Liver (tissue), 8 donors: ENCODE measurements at regions not wholly inside any gene's neighbourhood (a gene's known extent, or its start where the extent isn't known, plus 50 kb on each side); places are given as distances from the start of the nearest gene placed in this dataset.

Experiments used
- DNase-seq: peaks from one replicate; pipeline ENCODE4 v3.0.0-alpha.2; 2017; ENCODE audit warnings: low spot score
- H3K27ac ChIP-seq, 2 donors: one replicate each; pipeline ENCODE4 v1.7.0; 2013; ENCODE audit warnings: inconsistent platforms in 2 of 2, low read length in 2 of 2, control low read depth in 1 of 2, low read depth in 1 of 2, mild to moderate bottlenecking in 1 of 2
- H3K27me3 ChIP-seq, 4 donors: one replicate each; pipeline versions ENCODE4 v1.6.1 to v1.7.0; 2013; ENCODE audit warnings: low read length in 3 of 4, inconsistent platforms in 1 of 4, mild to moderate bottlenecking in 1 of 4, moderate library complexity in 1 of 4; ENCODE audit not compliant: control insufficient read depth in 4 of 4, insufficient read depth in 4 of 4
- H3K36me3 ChIP-seq, 4 donors: one replicate each; pipeline versions ENCODE4 v1.6.1 to v1.7.0; 2013; ENCODE audit warnings: low read length in 3 of 4, mild to moderate bottlenecking in 3 of 4, low read depth in 1 of 4, moderate library complexity in 1 of 4; ENCODE audit not compliant: control insufficient read depth in 4 of 4, insufficient read depth in 3 of 4
- H3K4me1 ChIP-seq, 4 donors: one replicate each; pipeline versions ENCODE4 v1.6.1 to v1.7.0; 2013; ENCODE audit warnings: low read length in 3 of 4, mild to moderate bottlenecking in 3 of 4, moderate library complexity in 1 of 4; ENCODE audit not compliant: control insufficient read depth in 4 of 4, insufficient read depth in 4 of 4
- H3K4me3 ChIP-seq, 3 donors: one replicate each; pipeline versions ENCODE4 v1.6.1 to v1.7.0; 2013; ENCODE audit warnings: low read length in 3 of 3, control low read depth in 1 of 3, low read depth in 1 of 3, mild to moderate bottlenecking in 1 of 3
- H3K9ac ChIP-seq, 2 donors: one replicate each; pipeline ENCODE4 v1.7.0; 2013; ENCODE audit warnings: low read length in 2 of 2, mild to moderate bottlenecking in 2 of 2, moderate library complexity in 2 of 2, control low read depth in 1 of 2, low read depth in 1 of 2
- H3K9me3 ChIP-seq, 4 donors: one replicate each; pipeline versions ENCODE4 v1.6.1 to v1.7.0; 2013; ENCODE audit warnings: low read length in 3 of 4; ENCODE audit not compliant: control insufficient read depth in 4 of 4
- CTCF ChIP-seq: fragments of 150-350 bp; IDR thresholded peaks from 2 replicates; pipeline ENCODE4 v1.5.1; 2017; ENCODE audit warnings: improper control_type of control experiment, low read depth, low read length; ENCODE audit not compliant: missing input control
- FOXA1 ChIP-seq: IDR thresholded peaks from 2 replicates; pipeline ENCODE4 v1.6.1; 2016; ENCODE audit warnings: antibody characterized with exemption
- GABPA ChIP-seq, 2 donors: IDR thresholded peaks in 1 of 2; conservative IDR thresholded peaks in 1 of 2; 2 replicates each; pipeline ENCODE4 v1.6.1; 2016; ENCODE audit warnings: antibody characterized with exemption in 2 of 2, mild to moderate bottlenecking in 1 of 2, moderate library complexity in 1 of 2
- HNF4A ChIP-seq, 2 donors: conservative IDR thresholded peaks; 2 replicates each; pipeline ENCODE4 v1.6.1; 2016; ENCODE audit warnings: antibody characterized with exemption in 2 of 2, mild to moderate bottlenecking in 2 of 2
- JUND ChIP-seq, 2 donors: IDR thresholded peaks; 2 replicates each; pipeline ENCODE4 v1.6.1; 2016; ENCODE audit warnings: antibody characterized with exemption in 2 of 2
- MAX ChIP-seq: IDR thresholded peaks from 2 replicates; pipeline ENCODE4 v1.6.1; 2016; ENCODE audit warnings: antibody characterized with exemption
- NR2F2 ChIP-seq: IDR thresholded peaks from 2 replicates; pipeline ENCODE4 v1.6.1; 2016; ENCODE audit warnings: antibody characterized with exemption
- RAD21 ChIP-seq, 2 donors: IDR thresholded peaks; 2 replicates each; pipeline ENCODE4 v1.6.1; 2016; ENCODE audit warnings: antibody characterized with exemption in 2 of 2, mild to moderate bottlenecking in 2 of 2
- REST ChIP-seq: IDR thresholded peaks from 2 replicates; pipeline ENCODE4 v1.6.1; 2016; ENCODE audit warnings: antibody characterized with exemption, mild to moderate bottlenecking
- RXRA ChIP-seq, 2 donors: IDR thresholded peaks; 2 replicates each; pipeline ENCODE4 v1.6.1; 2017 to 2018; ENCODE audit warnings: antibody characterized with exemption in 2 of 2, mild to moderate bottlenecking in 1 of 2
- SP1 ChIP-seq: IDR thresholded peaks from 2 replicates; pipeline ENCODE4 v1.6.1; 2018; ENCODE audit warnings: antibody characterized with exemption, mild to moderate bottlenecking
- TAF1 ChIP-seq: conservative IDR thresholded peaks from 2 replicates; pipeline ENCODE4 v1.6.1; 2016; ENCODE audit warnings: antibody characterized with exemption, mild to moderate bottlenecking
- YY1 ChIP-seq: IDR thresholded peaks from 2 replicates; pipeline ENCODE4 v1.6.1; 2016; ENCODE audit warnings: antibody characterized with exemption, mild to moderate bottlenecking
- WGBS: extraction: QIAGEN DNeasy Blood & Tissue Kit; methylation state at CpG from one replicate; pipeline ENCODE4 v1.1.7; 2013; 5-methylcytosine and 5-hydroxymethylcytosine counted together
- donor health status: healthy.
- donor health status: healthy.
- donor health status: healthy.
- donor health status: healthy.
- donor health status: healthy.

GRCh38 chr6:43953794-43954310 is 173.4 kb downstream of the MRPL14 start:
- Histone ChIP-seq H3K4me1 (peaks cover 0 to 28% (median 18%) of the 10 kb centered on the region in 4 donors), H3K9ac (peak overlapping the region in 1 of 2 donors; percentile 13), H3K36me3 (no peaks in the 10 kb centered on the region), H3K9me3 (no peaks in the 10 kb centered on the region), H3K4me3 (no peak overlapping the region), H3K27ac (peak overlapping the region; percentile 49 to 60), H3K27me3 (no peaks in the 10 kb centered on the region)
- TF ChIP-seq RXRA (IDR thresholded peaks at IDR 0.05) (no peak), GABPA (IDR thresholded peaks at IDR 0.05 in 1 of 2, conservative IDR thresholded peaks at IDR 0.05 in 1 of 2) (no peak), HNF4A (conservative IDR thresholded peaks at IDR 0.05) (no peak), TAF1 (no peak), CTCF (peak; percentile 11), RAD21 (IDR thresholded peaks at IDR 0.05) (peak; percentile 59 to 71)
- peak; percentile 45 for DNase-seq
- 62% methylated on average over 8 of the region's 8 CpGs for WGBS

GRCh38 chr6:43953256-43953655 is 174.0 kb downstream of the MRPL14 start:
- WGBS, result 74% methylated on average over 2 of the region's 2 CpGs
- Histone ChIP-seq H3K9me3 (no peaks in the 10 kb centered on the region), H3K4me1 (peaks cover 0 to 28% (median 18%) of the 10 kb centered on the region in 4 donors), H3K27ac (peak overlapping the region; percentile 25 to 49), H3K4me3 (no peak overlapping the region), H3K36me3 (no peaks in the 10 kb centered on the region), H3K27me3 (no peaks in the 10 kb centered on the region), H3K9ac (peak overlapping the region in 1 of 2 donors; percentile 13)
- TF ChIP-seq RAD21 (IDR thresholded peaks at IDR 0.05), result no peak
- TF ChIP-seq JUND (IDR thresholded peaks at IDR 0.05), result no peak
- TF ChIP-seq MAX, result no peak
- TF ChIP-seq RXRA (IDR thresholded peaks at IDR 0.05), result no peak
- TF ChIP-seq REST, result no peak
- no peak for TF ChIP-seq TAF1
- TF ChIP-seq YY1, result no peak
- no peak for TF ChIP-seq NR2F2
- no peak for TF ChIP-seq HNF4A (conservative IDR thresholded peaks at IDR 0.05)
- DNase-seq, result peak; percentile 31

GRCh38 chr6:43952746-43953145 is 174.5 kb downstream of the MRPL14 start:
- peak; percentile 41 for DNase-seq
- Histone ChIP-seq H3K9me3 (no peaks in the 10 kb centered on the region), H3K4me1 (peaks cover 0 to 28% (median 18%) of the 10 kb centered on the region in 4 donors), H3K9ac (no peak overlapping the region), H3K36me3 (no peaks in the 10 kb centered on the region), H3K27me3 (no peaks in the 10 kb centered on the region), H3K27ac (peak overlapping the region in 1 of 2 donors; percentile 1), H3K4me3 (no peak overlapping the region)
- 93% methylated on average over 1 of the region's 1 CpG for WGBS
- no peak for TF ChIP-seq REST
- no peak for TF ChIP-seq SP1
- no peak for TF ChIP-seq FOXA1
- no peak for TF ChIP-seq NR2F2
- peak; percentile 19 for TF ChIP-seq CTCF
- TF ChIP-seq GABPA (IDR thresholded peaks at IDR 0.05 in 1 of 2, conservative IDR thresholded peaks at IDR 0.05 in 1 of 2), result no peak
- no peak for TF ChIP-seq YY1
- TF ChIP-seq HNF4A (conservative IDR thresholded peaks at IDR 0.05), result no peak
- peak; percentile 25 to 59 for TF ChIP-seq RAD21 (IDR thresholded peaks at IDR 0.05)
- no peak for TF ChIP-seq TAF1
